Heart left ventricle (tissue), 13 donors: ENCODE measurements at regions not wholly inside any gene's neighbourhood (a gene's known extent, or its start where the extent isn't known, plus 50 kb on each side); places are given as distances from the start of the nearest gene placed in this dataset.

Experiments used
- CTCF ChIP-seq, 12 donors: fragments of 200-600 bp; sonication (generic) in 4 of 12; IDR thresholded peaks; one replicate each; pipeline versions ENCODE4 v1.5.0 to v1.8.0; 2018 to 2022; ENCODE audit warnings: antibody characterized with exemption in 12 of 12, mild to moderate bottlenecking in 5 of 12
- POLR2A ChIP-seq, 2 donors: fragments of 450-650 bp; IDR thresholded peaks; one replicate each; pipeline ENCODE4 v1.6.1; 2017; ENCODE audit warnings: antibody characterized with exemption in 2 of 2, mild to moderate bottlenecking in 2 of 2, moderate library complexity in 2 of 2
- donor health status: ischemic (EF 13 %, LVEDD 7.1; RV severe dilation, severe dysfunction).
- donor health status: DM: no; HTN: yes; CAD: no.
- donor health status: DM: no; HTN: no; CAD: no.
- donor health status: ischemic (EF 25% LVEDD 6.9; RV normal size, moderate dysfunction).
- donor health status: ischemic (EF 25% LVEDD 5.7; RV mildly dilated, moderate dysfunction).
- donor health status: ischemic (EF 35%, LVEDD 5.7; RV mildly dilated, moderate dysfunction).
- donor health status: nonischemic (EF 11% LVEDD 7.7; RV severe dilation, severe dysfunction).
- donor health status: DM: yes; HTN: yes; CAD: no.
- donor health status: PGD.
- donor health status: ischemic (EF 29% LVEDD 5.4; RV normal size, mild dysfunction).
- donor health status: nonischemic (EF 23%, LVEDD 6.1; RV moderate dilation, normal function).

- no peak for TF ChIP-seq POLR2A (IDR thresholded peaks at IDR 0.05)
- no peak for TF ChIP-seq CTCF (IDR thresholded peaks at IDR 0.05)
Measured at GRCh38 chr3:176078906-176079305, 1118.4 kb downstream of the TBL1XR1 start.
